GM12878 (cell line): ENCODE measurements at regions not wholly inside any gene's neighbourhood (a gene's known extent, or its start where the extent isn't known, plus 50 kb on each side); places are given as distances from the start of the nearest gene placed in this dataset.
A peak's percentile ranks its signal among the peaks of the same experiment; 100 is the strongest.

Experiments used
- ATAC-seq: fragments of 200-7000 bp; cut with Tn5 transposase; 3 replicates; pipeline ENCODE4 v1.9.1; 2020; ENCODE audit warnings: mild to moderate bottlenecking, moderate library complexity
- BruUV-seq: library from RNA; stranded (reverse); fragments of 400-500 nt; replicated peaks from 2 replicates; lab custom pipeline; 2021; lab: Mats Ljungman, UMichigan
- CTCF ChIA-PET: fragments of 300-600 bp; sonication (Branson Sonifier 250); formaldehyde crosslinking; extraction: SDS; loops from one replicate; lab custom pipeline; 2021; ENCODE audit warnings: inconsistent platforms; lab: Yijun Ruan, JAX
- POLR2A ChIA-PET: fragments of 350-600 bp; formaldehyde crosslinking; extraction: SDS; loops from one replicate; lab custom pipeline; 2021; ENCODE audit warnings: inconsistent platforms; lab: Charles Lee
- RAD21 ChIA-PET: fragments of 300-600 bp; sonication (Branson Sonifier 250); formaldehyde crosslinking; loops from one replicate; lab custom pipeline; 2023; ENCODE audit warnings: antibody characterized with exemption; ENCODE audit not compliant: unreplicated experiment; lab: Charles Lee
- SMC1A ChIA-PET: fragments of 300-600 bp; sonication (Branson Sonifier 250); formaldehyde crosslinking; loops from one replicate; lab custom pipeline; 2023; ENCODE audit not compliant: unreplicated experiment, uncharacterized antibody; lab: Charles Lee
- DNase-seq: peaks from one replicate; pipeline ENCODE4 v3.0.0-alpha.2; 2011; ENCODE audit warnings: low read depth, low spot score
- FAIRE-seq: peaks from 3 replicates; lab custom pipeline; 2011; peaks lifted over from hg19 to GRCh38; lab: Jason Lieb, UNC
- H2AFZ ChIP-seq: 2 replicates; pipeline ENCODE4 v1.6.0; 2011; ENCODE audit warnings: low read depth, low read length, control low read depth; ENCODE audit not compliant: control insufficient read depth
- H3K27ac ChIP-seq: 2 replicates; pipeline ENCODE4 v1.5.1; 2011; ENCODE audit warnings: control low read depth; ENCODE audit not compliant: control insufficient read depth, insufficient read depth
- H3K27me3 ChIP-seq, 2 experiments: replicated peaks in 1 of 2; 2 replicates each; pipeline versions ENCODE4 v1.6.0 to v1.6.1; 2011; ENCODE audit warnings: low read length in 1 of 2; ENCODE audit not compliant: control insufficient read depth in 2 of 2, insufficient read depth in 2 of 2
- H3K36me3 ChIP-seq, 2 experiments: 2 replicates each; pipeline ENCODE4 v1.5.1; 2011; ENCODE audit warnings: low read length in 1 of 2; ENCODE audit not compliant: control insufficient read depth in 2 of 2, insufficient read depth in 2 of 2
- H3K4me1 ChIP-seq: 2 replicates; pipeline ENCODE4 v1.6.1; 2011; ENCODE audit warnings: mild to moderate bottlenecking, low read length, moderate library complexity, mixed read lengths; ENCODE audit not compliant: control insufficient read depth, insufficient read depth
- H3K4me2 ChIP-seq: 2 replicates; pipeline ENCODE4 v1.6.0; 2011; ENCODE audit warnings: control low read depth; ENCODE audit not compliant: control insufficient read depth, insufficient read depth
- H3K4me3 ChIP-seq: fragments of 200-600 bp; sonication (generic); 2 replicates; pipeline ENCODE4 v1.5.1; 2016
- H3K79me2 ChIP-seq: 2 replicates; pipeline ENCODE4 v1.6.0; 2011; ENCODE audit warnings: low read length; ENCODE audit not compliant: control insufficient read depth, insufficient read depth
- H3K9ac ChIP-seq: 2 replicates; pipeline ENCODE4 v1.8.0; 2011; ENCODE audit warnings: low read length, control low read depth, mixed read lengths; ENCODE audit not compliant: control insufficient read depth, insufficient read depth
- H3K9me3 ChIP-seq: replicated peaks from 3 replicates; pipeline ENCODE4 v1.5.1; 2011; ENCODE audit warnings: mild to moderate bottlenecking, low read length; ENCODE audit not compliant: control insufficient read depth, insufficient read depth
- H4K20me1 ChIP-seq: 2 replicates; pipeline ENCODE4 v1.6.0; 2011; ENCODE audit not compliant: control insufficient read depth, insufficient read depth
- BHLHE40 ChIP-seq, 2 experiments: fragments of 450-650 bp in 1 of 2; IDR thresholded peaks; 2 replicates each; pipeline ENCODE4 v1.6.1; 2011 to 2017; ENCODE audit warnings: low read depth in 2 of 2, borderline replicate concordance in 1 of 2, improper control_type of control experiment in 1 of 2, low read length in 1 of 2, mild to moderate bottlenecking in 1 of 2
- BRCA1 ChIP-seq: IDR thresholded peaks from 2 replicates; pipeline ENCODE4 v1.6.1; 2011; ENCODE audit warnings: low read depth, low read length, improper control_type of control experiment
- CBFB ChIP-seq: IDR thresholded peaks from 2 replicates; pipeline ENCODE4 v1.6.1; 2016; ENCODE audit warnings: antibody characterized with exemption, low read depth
- ETV6 ChIP-seq, 2 experiments: fragments of 450-650 bp in 1 of 2; IDR thresholded peaks in 1 of 2; conservative IDR thresholded peaks in 1 of 2; 2 replicates each; pipeline ENCODE4 v1.6.1; 2014; ENCODE audit warnings: antibody characterized with exemption in 1 of 2, borderline replicate concordance in 1 of 2, low read depth in 1 of 2, mild to moderate bottlenecking in 1 of 2, moderate library complexity in 1 of 2
- NFYB ChIP-seq: IDR thresholded peaks from 2 replicates; pipeline ENCODE4 v1.6.1; 2011; ENCODE audit warnings: low read depth, mild to moderate bottlenecking, low read length, improper control_type of control experiment, moderate library complexity; ENCODE audit not compliant: insufficient read depth
- RUNX3 ChIP-seq: IDR thresholded peaks from 2 replicates; pipeline ENCODE4 v1.6.1; 2012; ENCODE audit warnings: low read length, inconsistent platforms
- SIX5 ChIP-seq: IDR thresholded peaks from 2 replicates; pipeline ENCODE4 v1.6.1; 2011; ENCODE audit warnings: mild to moderate bottlenecking, low read depth, low read length, moderate library complexity; ENCODE audit not compliant: severe bottlenecking
- SREBF1 ChIP-seq: IDR thresholded peaks from 2 replicates; pipeline ENCODE4 v1.6.1; 2012; ENCODE audit warnings: mild to moderate bottlenecking, low read length
- TARDBP ChIP-seq: IDR thresholded peaks from 2 replicates; pipeline ENCODE4 v1.6.1; 2016; ENCODE audit warnings: borderline replicate concordance
- WGBS: methylation state at CpG from one replicate; pipeline ENCODE4 v1.1.6; 2016; ENCODE audit warnings: low lambda C conversion rate; ENCODE audit not compliant: insufficient replicate concordance, insufficient coverage; ENCODE audit errors: missing lambda C conversion rate; 5-methylcytosine and 5-hydroxymethylcytosine counted together
- in situ Hi-C: fragments of 300-500 bp; cut with MboI; formaldehyde crosslinking; loops from 9 replicates; pipeline ENCODE4 v1.14.3; 2018; ENCODE audit warnings: mixed read lengths
- intact Hi-C: fragments of 100-400 bp; cut with micrococcal nuclease; formaldehyde crosslinking; loops from one replicate; pipeline ENCODE4 v1.14.2; 2022; ENCODE audit not compliant: unreplicated experiment
- TF ChIP-seq, protein P1 (sequence below): fragments of 450-650 bp; IDR thresholded peaks from 2 replicates; pipeline ENCODE4 v1.6.1; 2016; ENCODE audit warnings: mild to moderate bottlenecking
- TF ChIP-seq, protein P2 (sequence below): fragments of 450-650 bp; IDR thresholded peaks from 2 replicates; pipeline ENCODE4 v1.6.1; 2017; ENCODE audit warnings: borderline replicate concordance
- TF ChIP-seq, protein P3 (sequence below): fragments of 450-650 bp; IDR thresholded peaks from 2 replicates; pipeline ENCODE4 v1.6.1; 2017; ENCODE audit warnings: mild to moderate bottlenecking, low read depth, inconsistent platforms; ENCODE audit not compliant: poor library complexity, severe bottlenecking
- TF ChIP-seq, protein P4 (sequence below): IDR thresholded peaks from 2 replicates; pipeline ENCODE4 v1.6.1; 2012; ENCODE audit warnings: low read length, inconsistent platforms

DNA sequence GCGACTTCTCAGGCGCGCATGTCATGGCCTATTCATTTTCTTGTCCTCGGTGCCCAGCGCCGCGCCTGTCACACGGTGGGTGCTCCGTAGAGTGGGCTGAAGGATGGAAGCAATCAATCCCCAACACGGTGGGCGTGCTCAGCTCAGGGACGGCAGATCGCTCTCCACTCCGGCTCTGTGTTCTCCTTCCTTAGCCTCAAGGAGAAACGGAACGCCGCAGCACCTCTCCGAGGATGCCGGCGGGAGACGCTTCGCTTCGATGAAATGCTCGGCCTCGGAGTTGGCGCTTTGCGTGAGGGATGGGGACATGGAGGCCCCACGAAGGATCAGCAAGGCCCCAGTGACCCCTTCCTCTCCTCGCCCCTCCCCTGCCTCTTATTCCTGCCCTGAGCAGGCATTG is 199.5 kb downstream of the C9orf50 start (continued):
- TF ChIP-seq SIX5, result no peak
- TF ChIP-seq, protein P1, sequence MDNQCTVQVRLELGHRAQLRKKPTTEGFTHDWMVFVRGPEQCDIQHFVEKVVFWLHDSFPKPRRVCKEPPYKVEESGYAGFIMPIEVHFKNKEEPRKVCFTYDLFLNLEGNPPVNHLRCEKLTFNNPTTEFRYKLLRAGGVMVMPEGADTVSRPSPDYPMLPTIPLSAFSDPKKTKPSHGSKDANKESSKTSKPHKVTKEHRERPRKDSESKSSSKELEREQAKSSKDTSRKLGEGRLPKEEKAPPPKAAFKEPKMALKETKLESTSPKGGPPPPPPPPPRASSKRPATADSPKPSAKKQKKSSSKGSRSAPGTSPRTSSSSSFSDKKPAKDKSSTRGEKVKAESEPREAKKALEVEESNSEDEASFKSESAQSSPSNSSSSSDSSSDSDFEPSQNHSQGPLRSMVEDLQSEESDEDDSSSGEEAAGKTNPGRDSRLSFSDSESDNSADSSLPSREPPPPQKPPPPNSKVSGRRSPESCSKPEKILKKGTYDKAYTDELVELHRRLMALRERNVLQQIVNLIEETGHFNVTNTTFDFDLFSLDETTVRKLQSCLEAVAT, result no peak
- TF ChIP-seq ETV6 (conservative IDR thresholded peaks at IDR 0.05 in 1 of 2, IDR thresholded peaks at IDR 0.05 in 1 of 2; ENCODE audit: borderline replicate concordance in 1 of 2, low read depth in 1 of 2), result no peak
- TF ChIP-seq CBFB, result no peak
- TF ChIP-seq, all 136 proteins: peak for 0

DNA sequence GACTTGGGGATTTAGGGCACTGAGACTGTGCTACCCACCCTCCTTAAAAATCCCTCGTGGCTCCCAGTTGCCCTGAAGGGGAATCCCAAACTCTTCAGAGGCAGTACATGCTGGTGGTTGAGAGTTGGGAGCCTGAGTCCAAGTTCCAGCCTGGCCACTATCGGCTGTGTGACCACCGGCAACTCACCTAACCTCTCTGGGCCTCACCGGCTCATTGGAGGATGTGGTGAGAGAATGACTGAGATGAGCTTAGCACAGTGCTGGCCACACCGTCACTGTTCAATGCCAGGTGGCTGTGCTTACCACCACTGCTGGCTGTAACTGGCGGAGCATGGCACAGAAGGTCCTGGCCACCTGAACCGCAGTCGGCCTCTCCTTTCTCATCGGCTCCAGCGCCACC is 200.2 kb downstream of the C9orf50 start:
- Histone ChIP-seq H3K36me3 (no peaks in the 10 kb centered on the region), H3K27ac (no peak overlapping the region), H4K20me1 (no peaks in the 10 kb centered on the region), H3K9ac (no peak overlapping the region), H3K4me2 (no peak overlapping the region), H2AFZ (no peak overlapping the region), H3K27me3 (no peaks in the 10 kb centered on the region), H3K9me3 (no peaks in the 10 kb centered on the region; the same call in 2 of the 3 replicates), H3K79me2 (no peaks in the 10 kb centered on the region), H3K4me3 (no peak overlapping the region), H3K4me1 (no peaks in the 10 kb centered on the region)
- DNase-seq (no peak), FAIRE-seq (no peak), ATAC-seq (peak; percentile 52)
- ChIA-PET SMC1A (interaction anchor here (1.6 kb wide), 1 partner anchor 191 kb away, joined by 4 read pairs; no protein-coding TSS in a partner anchor), POLR2A (no interaction called here), CTCF (no interaction called here), RAD21 (no interaction called here)
- WGBS, result 45% methylated on average over 10 of the region's 10 CpGs
- in situ Hi-C loops, result no loop called here
- no TSS peak for BruUV-seq
- intact Hi-C loops, result no loop called here
- TF ChIP-seq, protein P2, sequence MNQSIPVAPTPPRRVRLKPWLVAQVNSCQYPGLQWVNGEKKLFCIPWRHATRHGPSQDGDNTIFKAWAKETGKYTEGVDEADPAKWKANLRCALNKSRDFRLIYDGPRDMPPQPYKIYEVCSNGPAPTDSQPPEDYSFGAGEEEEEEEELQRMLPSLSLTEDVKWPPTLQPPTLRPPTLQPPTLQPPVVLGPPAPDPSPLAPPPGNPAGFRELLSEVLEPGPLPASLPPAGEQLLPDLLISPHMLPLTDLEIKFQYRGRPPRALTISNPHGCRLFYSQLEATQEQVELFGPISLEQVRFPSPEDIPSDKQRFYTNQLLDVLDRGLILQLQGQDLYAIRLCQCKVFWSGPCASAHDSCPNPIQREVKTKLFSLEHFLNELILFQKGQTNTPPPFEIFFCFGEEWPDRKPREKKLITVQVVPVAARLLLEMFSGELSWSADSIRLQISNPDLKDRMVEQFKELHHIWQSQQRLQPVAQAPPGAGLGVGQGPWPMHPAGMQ, result no peak
- TF ChIP-seq, protein P3, sequence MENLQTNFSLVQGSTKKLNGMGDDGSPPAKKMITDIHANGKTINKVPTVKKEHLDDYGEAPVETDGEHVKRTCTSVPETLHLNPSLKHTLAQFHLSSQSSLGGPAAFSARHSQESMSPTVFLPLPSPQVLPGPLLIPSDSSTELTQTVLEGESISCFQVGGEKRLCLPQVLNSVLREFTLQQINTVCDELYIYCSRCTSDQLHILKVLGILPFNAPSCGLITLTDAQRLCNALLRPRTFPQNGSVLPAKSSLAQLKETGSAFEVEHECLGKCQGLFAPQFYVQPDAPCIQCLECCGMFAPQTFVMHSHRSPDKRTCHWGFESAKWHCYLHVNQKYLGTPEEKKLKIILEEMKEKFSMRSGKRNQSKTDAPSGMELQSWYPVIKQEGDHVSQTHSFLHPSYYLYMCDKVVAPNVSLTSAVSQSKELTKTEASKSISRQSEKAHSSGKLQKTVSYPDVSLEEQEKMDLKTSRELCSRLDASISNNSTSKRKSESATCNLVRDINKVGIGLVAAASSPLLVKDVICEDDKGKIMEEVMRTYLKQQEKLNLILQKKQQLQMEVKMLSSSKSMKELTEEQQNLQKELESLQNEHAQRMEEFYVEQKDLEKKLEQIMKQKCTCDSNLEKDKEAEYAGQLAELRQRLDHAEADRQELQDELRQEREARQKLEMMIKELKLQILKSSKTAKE, result no peak
- TF ChIP-seq BRCA1 (no peak), RUNX3 (no peak), NFYB (no peak), SREBF1 (no peak), BHLHE40 (IDR thresholded peaks at IDR 0.05; ENCODE audit: borderline replicate concordance in 1 of 2, low read depth in 2 of 2, low read length in 1 of 2) (no peak), TARDBP (no peak)
- TF ChIP-seq, protein P1, result no peak
- TF ChIP-seq, protein P4, sequence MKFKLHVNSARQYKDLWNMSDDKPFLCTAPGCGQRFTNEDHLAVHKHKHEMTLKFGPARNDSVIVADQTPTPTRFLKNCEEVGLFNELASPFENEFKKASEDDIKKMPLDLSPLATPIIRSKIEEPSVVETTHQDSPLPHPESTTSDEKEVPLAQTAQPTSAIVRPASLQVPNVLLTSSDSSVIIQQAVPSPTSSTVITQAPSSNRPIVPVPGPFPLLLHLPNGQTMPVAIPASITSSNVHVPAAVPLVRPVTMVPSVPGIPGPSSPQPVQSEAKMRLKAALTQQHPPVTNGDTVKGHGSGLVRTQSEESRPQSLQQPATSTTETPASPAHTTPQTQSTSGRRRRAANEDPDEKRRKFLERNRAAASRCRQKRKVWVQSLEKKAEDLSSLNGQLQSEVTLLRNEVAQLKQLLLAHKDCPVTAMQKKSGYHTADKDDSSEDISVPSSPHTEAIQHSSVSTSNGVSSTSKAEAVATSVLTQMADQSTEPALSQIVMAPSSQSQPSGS, result no peak
